Glomerular endothelial cell (primary cell): ENCODE measurements at regions not wholly inside any gene's neighbourhood (a gene's known extent, or its start where the extent isn't known, plus 50 kb on each side); places are given as distances from the start of the nearest gene placed in this dataset.

Experiments
- DNase-seq: peaks from one replicate; pipeline ENCODE4 v3.0.0-alpha.2; 2011; ENCODE audit warnings: low read depth, low spot score; ENCODE audit errors: extremely low read depth

GRCh38 chr1:43065616-43066399, 106.3 kb downstream of the EBNA1BP2 start:
- no peak for DNase-seq

GRCh38 chr1:43065191-43065590, 106.5 kb upstream of the SLC2A1 start:
- DNase-seq: no peak

- no peak for DNase-seq
Measured at GRCh38 chr1:43063394-43064219, 104.9 kb upstream of the SLC2A1 start.

- no peak for DNase-seq
Measured at GRCh38 chr1:43062527-43063095, 103.9 kb upstream of the SLC2A1 start.

GRCh38 chr1:43061757-43062156, 103.1 kb upstream of the SLC2A1 start:
- no peak for DNase-seq

- DNase-seq: no peak
Measured at GRCh38 chr1:43059640-43060574, 101.2 kb upstream of the SLC2A1 start.

- DNase-seq: no peak
Measured at GRCh38 chr1:43058545-43059360, 100.1 kb upstream of the SLC2A1 start.

GRCh38 chr1:43058056-43058455, 99.4 kb upstream of the SLC2A1 start:
- no peak for DNase-seq

- no peak for DNase-seq
Measured at GRCh38 chr1:43057567-43057966, 98.9 kb upstream of the SLC2A1 start.

- no peak for DNase-seq
Measured at GRCh38 chr1:43056981-43057391, 98.3 kb upstream of the SLC2A1 start.

GRCh38 chr1:43056460-43056859, 97.8 kb upstream of the SLC2A1 start:
- DNase-seq: no peak

- no peak for DNase-seq
Measured at GRCh38 chr1:43054961-43055360, 96.3 kb upstream of the SLC2A1 start.

GRCh38 chr1:43052786-43053439, 94.2 kb upstream of the SLC2A1 start:
- no peak for DNase-seq

- DNase-seq: no peak
Measured at GRCh38 chr1:43052322-43052721, 93.7 kb upstream of the SLC2A1 start.

GRCh38 chr1:43049481-43049880, 90.8 kb upstream of the SLC2A1 start:
- no peak for DNase-seq

GRCh38 chr1:43048601-43049011, 89.9 kb upstream of the SLC2A1 start:
- no peak for DNase-seq

- no peak for DNase-seq
Measured at GRCh38 chr1:43047135-43047534, 88.5 kb upstream of the SLC2A1 start.

GRCh38 chr1:43044572-43045361, 86.1 kb upstream of the SLC2A1 start:
- no peak for DNase-seq
